Ecto neural progenitor cell (in vitro differentiated cells): ENCODE measurements at regions not wholly inside any gene's neighbourhood (a gene's known extent, or its start where the extent isn't known, plus 50 kb on each side); places are given as distances from the start of the nearest gene placed in this dataset.

Source experiments
- DNase-seq: peaks from one replicate; pipeline ENCODE4 v3.0.0-alpha.2; 2018; ENCODE audit warnings: low spot score

DNA sequence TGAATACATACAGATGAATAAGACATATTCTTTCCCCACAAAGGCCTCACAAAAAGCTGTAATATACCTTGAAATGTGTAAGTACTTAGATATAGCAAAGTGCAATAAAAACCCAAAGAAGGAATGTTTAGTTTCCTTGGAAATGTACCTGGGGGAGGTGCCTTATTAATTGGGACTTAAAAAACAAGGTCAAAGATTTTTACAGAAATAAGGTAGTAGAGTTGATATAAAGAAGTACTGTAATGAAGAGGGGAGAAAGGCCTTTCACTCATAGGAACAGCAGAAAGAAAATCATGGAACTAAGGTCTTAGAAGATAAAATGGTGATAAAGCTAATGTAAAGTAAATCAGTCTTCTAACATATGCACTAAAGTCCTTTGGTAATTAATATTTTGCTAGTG is 153.9 kb upstream of the B3GALT2 start:
- no peak for DNase-seq

DNA sequence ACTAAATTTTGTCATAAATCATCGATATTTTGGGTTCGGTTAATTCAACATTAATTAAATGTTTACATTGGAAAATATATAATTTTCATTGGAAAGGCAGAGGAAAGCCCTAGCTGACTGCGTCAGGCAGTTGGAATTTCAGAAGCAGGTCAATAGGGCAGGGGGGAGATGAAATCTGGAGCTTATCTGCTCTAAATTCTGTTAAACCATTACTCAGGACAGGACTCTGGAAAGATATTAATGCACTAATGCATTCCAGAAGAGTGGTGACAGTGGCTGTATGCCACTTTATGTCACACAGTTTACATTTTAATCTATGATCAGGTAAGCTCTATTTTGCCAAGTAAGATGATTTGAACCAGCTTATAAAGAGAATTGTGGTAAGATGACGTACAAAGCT is 153.0 kb upstream of the B3GALT2 start:
- DNase-seq, result no peak

DNA sequence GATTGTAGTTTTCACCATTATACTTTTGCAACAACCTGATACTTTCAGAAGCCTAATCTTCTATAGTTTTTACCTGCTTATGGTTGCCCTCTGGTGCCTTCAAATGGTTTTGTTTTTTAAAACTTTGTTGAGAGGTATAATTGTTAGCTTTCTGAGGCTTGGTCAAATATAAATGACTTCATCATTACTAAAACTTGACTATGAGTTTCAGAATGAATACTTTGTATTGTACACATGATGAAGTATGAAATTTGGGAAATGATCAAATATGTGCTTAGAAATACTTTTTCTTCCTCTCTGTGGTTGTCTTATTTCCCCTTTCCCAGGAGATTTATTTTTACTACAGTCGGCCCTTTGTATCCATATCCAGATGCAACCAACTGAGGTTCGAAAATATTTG is 151.8 kb upstream of the B3GALT2 start:
- no peak for DNase-seq

DNA sequence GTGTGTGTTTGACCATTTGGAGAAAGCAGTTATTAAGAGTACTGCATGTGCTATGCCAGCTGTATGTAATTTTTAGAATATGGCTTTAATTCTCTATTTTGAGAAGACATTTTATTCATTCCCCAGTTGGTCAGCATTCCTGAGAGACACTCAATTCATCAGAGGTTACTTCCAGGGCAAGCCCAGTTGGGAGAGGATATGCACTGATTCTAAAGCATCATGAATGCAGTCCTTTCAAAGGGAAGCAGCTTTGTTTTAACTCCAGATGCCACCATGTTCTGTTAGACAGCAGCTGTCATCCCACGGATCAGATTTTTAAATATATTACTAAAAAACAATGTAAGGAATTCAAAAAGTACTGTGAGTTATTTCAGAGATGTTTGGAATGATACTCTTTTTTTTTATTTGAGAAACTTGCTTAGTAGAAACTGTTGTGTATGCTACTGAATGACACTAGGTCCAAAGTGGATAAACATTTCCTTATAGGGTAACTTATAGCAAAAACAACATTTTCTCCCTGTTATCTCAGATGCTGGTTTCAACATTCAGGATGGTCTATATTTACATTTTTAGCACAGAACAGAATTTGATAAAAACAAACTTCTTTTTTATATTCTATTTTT is 149.5 kb upstream of the B3GALT2 start:
- DNase-seq, result no peak

DNA sequence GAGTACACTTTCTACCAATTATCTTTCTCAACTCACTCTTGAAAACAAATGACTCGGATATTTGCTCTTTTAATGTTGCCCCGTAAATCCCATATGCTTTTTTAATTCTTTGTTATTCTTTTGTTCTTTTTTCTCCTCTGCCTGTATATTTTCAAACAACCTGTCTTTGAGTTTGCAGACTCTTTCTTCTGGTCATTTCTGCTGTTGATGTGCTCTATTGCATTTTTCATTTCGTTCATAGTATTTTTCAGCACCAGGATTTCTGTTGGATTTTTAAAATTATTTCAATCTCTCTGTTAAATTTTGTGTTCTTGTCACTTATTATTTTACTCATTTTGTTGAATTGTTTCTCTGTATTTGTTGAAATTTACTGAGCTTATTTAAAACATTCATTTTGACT is 146.8 kb upstream of the B3GALT2 start:
- no peak for DNase-seq

DNA sequence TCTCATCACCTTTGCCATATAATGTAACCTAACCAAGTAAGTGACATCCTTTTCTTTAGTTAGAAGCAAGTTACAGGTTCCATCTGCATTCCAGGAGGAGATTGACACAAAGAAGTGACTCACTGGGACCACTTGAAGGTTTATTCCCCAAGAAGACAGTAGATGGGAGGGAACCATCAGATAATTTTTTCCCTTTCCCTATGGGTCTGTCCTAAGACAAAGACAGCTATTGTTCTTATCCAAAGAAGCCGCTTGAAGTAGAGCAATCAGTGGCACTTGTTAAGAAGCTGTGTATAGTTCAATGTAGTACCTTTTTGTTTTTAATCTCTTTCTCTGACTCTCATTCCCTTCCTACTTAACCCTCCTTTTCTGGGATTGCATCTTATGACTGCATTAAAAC is 139.9 kb upstream of the B3GALT2 start:
- no peak for DNase-seq

DNA sequence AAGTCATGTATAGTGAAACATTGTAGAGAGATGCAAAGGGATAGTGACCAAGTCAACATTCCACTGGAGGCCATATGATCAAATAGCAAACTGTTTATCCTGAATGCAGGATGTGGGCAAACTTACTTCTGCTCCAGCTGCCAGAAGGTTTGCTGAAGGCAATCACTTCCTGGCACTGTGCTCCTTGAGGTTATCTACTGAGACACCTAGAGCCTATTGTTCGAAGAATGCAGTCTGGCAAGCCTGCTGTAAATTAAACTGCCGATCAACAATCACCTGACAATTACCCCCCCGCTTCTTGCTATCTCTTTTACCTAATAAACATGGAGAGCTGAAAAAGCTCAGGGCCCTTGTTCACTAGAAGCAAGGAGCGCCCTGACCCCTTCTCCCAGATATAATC is 139.4 kb upstream of the B3GALT2 start:
- no peak for DNase-seq

DNA sequence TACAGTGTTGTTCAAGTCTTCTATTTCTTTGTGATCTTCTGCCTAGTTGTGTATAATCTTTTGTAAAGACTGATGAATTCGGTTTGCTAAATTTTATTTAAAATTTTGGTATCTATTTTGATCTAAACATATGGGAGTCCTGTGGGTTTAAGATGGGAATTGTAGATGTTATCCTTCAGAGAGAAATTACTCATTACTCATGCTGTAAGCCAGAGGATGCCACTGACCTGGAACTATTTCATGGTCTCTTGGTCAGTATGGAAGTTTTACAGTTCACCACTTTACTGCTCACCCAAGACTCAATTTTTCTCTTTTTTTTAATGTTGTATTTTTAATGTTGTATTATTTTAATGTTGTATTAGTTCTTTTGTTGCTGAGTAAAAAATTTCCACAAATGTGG is 138.6 kb upstream of the B3GALT2 start:
- no peak for DNase-seq

DNA sequence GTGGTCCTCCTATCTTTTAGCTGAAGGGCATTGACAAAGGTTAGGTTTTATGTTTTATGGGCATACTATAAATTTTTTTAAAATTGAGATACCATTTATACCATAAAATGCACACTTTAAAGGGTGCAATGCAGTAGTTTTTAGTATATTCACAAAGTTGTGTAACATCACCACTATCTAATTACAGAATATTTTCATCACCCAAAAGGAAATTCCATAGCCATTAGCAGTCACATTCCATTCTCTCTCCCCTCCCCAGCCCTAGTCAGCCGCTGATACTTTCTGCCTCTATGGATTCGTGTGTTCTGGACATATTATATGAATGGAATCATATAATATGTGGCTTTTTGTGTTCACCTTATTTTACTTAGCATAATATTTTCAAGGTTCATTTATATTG is 135.8 kb upstream of the B3GALT2 start:
- DNase-seq, result no peak

DNA sequence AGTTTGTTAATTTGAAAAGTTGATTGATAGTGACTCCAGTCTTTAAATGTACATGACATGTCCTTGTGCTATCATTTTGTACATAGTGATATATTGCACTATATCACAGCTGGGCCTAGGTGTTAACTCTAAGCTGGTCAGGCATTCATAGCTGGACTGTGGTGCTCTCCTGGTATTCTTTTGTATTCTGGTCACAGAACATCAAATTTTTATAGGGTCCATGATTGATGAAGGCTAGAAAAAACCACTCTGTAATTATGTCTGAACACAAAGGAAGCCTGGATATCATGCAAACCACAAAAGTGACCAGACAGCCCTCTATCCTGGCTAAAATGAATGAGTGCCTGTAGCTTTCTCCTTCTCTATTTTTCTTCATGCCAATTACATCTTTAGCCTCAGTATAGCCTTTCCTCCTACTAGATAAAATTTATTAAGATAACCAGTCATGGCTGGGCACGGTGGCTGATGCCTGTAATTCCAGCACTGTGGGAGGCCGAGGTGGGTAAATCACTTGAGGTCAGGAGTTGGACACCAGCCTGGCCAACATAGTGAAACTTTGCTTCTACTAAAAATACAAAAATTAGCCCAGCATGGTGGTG is 134.9 kb upstream of the B3GALT2 start:
- DNase-seq, result no peak

DNA sequence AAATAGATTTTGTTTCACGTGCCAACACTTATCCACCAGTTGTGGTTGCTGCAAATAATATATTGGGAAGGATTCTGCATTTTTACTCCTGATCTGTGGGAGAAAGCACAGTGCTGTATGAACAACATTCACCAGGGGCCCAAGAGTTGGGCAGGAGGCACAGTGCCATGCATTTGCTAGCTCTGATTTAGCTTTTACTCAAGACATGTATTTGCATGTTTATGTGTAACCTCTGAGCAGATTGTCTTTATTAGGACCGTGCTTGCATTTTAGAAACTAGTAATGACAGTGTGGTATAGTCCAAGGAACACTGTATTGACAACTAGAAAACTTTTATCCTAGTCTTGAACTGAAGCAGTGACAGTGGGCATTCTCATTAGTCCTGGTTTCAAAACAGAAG is 133.9 kb upstream of the B3GALT2 start:
- no peak for DNase-seq

DNA sequence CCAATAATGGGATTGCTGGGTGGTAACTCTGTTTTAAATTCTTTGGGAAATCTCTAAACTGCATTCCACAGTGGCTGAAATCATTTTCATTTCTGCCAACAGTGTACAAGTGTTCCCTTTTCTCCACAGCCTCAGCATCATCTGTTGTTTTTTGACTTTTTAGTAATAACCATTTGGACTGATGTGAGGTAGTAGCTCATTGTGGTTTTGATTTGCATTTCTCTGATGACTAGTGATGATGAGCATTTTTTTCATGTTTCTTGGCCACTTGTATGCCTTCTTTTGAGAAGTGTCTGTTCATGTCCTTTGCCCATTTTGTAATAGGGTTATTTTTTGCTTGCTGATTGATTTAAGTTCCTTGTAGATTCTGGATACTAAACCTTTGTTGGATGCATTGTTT is 131.9 kb upstream of the B3GALT2 start:
- no peak for DNase-seq

DNA sequence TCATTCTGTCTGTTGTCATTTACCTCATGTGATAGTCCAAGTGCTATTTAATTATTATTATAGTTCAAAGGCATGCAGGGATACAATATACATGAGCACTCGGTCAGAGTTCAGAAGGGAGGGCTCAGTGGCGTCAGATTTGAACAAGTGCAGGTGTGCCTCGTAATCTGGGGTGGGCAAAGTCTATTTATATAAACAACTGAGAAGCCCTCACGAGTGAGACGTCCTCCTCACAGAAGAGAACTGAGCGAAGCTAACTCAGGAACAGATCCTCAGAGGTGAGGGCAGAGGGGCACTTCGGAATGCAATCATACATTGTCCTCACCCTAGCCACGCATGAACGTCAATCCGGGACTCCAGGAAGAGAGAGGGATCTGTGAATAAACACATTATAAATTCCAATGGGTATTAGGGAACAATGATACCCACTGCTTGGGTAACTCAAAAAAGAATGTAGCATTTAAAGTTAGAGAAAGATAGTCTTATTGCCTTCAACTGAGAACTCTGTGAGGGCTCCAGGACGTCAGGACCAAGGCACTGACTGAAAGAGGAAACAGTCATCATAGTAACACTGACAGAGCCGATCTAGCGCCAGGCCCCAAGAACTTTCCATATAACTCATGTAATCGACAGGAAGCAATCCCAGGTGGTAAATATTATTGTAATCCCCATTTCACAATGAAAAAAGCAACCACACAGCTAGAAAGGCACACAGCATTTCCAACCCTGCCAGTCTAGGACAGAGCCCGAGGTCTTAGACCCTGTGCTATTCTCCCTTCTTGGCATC is 127.1 kb upstream of the B3GALT2 start:
- DNase-seq, result no peak

DNA sequence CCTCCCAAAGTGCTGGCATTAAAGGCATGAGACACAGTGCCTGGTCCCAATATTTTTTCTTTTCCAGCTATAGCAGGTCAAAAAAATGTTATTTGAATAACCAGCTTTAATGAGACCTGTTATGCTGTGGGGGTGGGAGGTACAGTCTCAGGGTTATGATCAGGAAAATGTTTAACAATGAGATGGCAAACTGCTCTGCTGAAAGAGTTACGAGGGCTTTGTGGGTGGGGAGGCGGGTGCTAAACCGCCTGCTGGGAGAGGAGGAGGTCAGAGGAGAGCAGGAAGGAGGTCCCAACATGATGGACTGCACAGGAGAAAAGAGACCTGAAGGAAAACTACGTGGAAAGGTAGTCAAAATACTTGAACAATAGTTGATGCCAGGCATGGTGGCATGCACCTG is 126.0 kb upstream of the B3GALT2 start:
- no peak for DNase-seq

DNA sequence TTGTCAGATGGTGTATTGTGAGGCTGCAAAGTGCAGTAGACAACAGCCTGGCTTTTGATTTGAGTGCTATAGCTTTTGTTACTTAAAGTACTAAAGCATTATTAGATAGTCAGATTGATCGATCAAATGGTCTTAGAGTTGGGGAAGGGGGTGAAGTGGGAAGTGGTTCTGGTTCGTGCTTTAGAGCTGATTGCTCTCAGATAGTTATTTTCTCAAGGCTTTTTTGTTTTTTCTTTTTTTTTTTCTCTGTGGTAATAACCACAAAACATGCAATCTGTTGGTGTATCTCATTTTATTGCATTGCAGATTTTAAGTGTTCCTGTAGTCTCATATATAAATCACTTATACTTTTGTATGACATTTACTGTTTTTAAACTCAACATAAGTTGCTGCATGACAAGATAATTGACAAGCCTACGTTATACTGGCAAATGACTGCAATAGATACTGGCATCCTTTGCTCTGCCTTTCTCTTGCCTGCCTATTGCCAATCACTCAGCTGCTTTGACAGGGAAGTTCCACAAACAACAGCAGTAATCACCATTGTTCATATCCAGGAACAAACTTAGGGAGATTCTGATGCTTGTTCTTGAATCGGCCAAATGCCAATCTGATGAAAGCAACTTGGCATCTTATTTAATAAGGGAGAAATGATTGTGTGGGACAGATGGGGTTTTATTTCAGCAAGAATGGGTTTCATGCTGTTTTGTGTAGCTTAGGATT is 125.0 kb upstream of the B3GALT2 start:
- DNase-seq, result no peak

DNA sequence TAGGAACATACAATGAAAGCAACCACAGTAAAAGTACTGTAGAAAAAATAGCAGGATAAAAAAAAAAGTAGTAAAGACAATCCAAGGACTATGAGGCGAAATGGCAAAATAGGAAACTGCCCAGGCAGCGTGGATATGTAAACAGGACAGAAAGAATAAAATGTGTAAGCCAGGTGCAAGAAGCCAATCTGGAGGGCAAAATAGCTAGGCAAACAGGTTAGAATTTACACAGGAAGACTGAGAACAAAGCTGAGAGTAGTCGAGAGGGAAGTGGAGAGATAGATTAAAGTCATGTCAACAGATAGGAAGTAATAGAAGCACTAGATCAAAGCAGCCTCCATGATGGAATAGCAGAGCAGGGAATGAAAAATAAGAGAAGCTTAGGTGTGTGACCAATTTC is 124.2 kb upstream of the B3GALT2 start:
- DNase-seq, result no peak

DNA sequence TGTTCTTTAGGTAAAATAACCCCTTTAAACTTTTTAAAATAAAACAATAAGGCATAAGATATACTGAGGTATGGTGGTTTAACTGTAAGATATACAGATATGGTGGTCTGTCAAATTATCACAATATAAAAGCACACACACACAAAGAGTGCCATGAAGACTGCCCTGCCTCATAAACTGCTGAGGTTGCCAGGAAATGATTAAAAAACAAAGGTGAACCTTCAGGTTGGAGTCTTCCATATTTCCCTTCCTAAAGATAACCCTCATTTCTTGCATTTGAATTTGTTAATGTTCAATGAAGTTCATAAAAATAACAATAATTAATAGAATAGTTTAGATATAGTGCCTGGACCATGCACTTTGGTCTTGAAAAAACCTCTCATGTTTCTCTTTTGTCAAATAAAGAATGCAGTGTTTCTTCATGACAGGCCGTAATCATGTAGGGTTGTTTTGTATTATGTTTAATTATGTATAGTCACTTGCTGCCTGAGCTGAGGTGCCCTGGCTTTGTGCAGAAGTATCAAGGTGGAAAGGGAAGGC is 123.6 kb upstream of the B3GALT2 start:
- no peak for DNase-seq

DNA sequence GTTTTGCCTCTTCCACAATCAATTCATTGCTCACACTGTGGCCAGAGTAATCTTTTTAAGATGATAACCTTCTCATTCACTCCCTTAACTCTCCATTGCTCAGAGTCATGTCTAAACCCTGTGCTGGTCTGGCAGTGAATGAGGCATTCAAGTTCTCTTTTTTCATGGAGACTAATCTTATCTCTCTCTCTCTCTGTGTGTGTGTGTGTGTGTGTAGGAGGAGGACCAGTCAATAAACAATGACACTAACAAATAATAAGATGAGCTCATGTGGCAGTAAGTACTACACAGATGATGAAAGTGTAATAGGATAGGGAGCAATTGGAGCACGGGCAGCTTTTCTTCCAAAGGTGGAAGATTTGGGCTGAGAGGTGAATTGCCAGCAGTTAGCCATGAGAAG is 122.0 kb upstream of the B3GALT2 start:
- DNase-seq, result no peak

DNA sequence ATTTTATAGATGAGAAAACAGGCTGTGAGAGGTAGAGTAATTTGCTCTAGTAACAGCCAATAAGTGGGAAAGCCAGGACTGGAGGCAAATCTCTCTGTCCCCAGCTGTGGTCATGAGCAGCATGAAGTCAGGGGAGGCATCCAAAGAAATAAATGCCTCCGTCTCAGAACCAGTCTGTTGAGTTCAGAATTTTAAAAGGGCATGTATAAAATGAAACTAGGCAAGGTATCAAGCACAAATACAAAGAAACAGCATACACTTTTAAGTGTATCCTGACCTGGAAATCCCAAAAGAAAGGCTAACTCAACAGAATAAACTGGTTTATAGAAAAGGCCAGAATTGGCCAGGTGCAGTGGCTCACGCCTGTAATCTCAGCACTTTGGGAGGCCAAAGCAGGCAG is 120.0 kb upstream of the B3GALT2 start:
- DNase-seq, result no peak
